ENCODE measurements at regions not wholly inside any gene's neighbourhood (a gene's known extent, or its start where the extent isn't known, plus 50 kb on each side); places are given as distances from the start of the nearest gene placed in this dataset.
"Not testable (repeated sequence)": the region's sequence is repeated elsewhere in the genome, so short reads cannot be mapped to it uniquely, and the experiment has no call there.

- TF ChIP-seq BHLHE40, LEF1 (IDR thresholded peaks at IDR 0.05; ENCODE audit: borderline replicate concordance): not testable (repeated sequence)
Observed at GRCh38 chr18:70395771-70396170, 106.9 kb downstream of the SOCS6 start.
